Body of pancreas (tissue), 4 donors: ENCODE measurements at regions not wholly inside any gene's neighbourhood (a gene's known extent, or its start where the extent isn't known, plus 50 kb on each side); places are given as distances from the start of the nearest gene placed in this dataset.

ENCODE experiments used
- POLR2A ChIP-seq, 3 donors: fragments of 450-650 bp; IDR thresholded peaks; one replicate each; pipeline ENCODE4 v1.6.1; 2016; ENCODE audit warnings: antibody characterized with exemption in 3 of 3, mild to moderate bottlenecking in 2 of 3
- TF ChIP-seq, protein P1 (sequence below), 7 experiments: fragments of 450-650 bp in 4 of 7; fragments of 200-600 bp in 3 of 7; sonication (generic) in 3 of 7; IDR thresholded peaks; one replicate each; pipeline ENCODE4 v1.5.1; 2016 to 2019; ENCODE audit warnings: antibody characterized with exemption in 7 of 7

DNA sequence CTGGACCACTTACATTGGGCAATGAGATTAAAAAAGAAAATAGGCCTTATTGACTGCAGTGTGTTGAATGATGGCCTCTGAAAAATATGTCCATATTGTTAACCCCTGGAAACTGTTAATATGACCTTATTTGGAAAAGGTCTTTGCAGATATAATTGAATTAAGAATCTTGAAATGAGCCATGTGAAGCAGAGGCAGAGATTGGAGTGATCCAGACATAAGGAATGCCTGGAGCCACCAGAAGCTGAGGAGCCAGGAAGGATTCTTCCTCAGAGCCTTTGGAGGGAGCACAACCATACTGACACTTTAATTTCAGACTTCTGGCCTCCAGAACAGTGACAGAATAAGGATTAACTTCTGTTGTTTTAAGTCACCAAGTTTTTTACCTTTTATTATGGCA is 510.4 kb upstream of the AGTR1 start:
- TF ChIP-seq, protein P1, sequence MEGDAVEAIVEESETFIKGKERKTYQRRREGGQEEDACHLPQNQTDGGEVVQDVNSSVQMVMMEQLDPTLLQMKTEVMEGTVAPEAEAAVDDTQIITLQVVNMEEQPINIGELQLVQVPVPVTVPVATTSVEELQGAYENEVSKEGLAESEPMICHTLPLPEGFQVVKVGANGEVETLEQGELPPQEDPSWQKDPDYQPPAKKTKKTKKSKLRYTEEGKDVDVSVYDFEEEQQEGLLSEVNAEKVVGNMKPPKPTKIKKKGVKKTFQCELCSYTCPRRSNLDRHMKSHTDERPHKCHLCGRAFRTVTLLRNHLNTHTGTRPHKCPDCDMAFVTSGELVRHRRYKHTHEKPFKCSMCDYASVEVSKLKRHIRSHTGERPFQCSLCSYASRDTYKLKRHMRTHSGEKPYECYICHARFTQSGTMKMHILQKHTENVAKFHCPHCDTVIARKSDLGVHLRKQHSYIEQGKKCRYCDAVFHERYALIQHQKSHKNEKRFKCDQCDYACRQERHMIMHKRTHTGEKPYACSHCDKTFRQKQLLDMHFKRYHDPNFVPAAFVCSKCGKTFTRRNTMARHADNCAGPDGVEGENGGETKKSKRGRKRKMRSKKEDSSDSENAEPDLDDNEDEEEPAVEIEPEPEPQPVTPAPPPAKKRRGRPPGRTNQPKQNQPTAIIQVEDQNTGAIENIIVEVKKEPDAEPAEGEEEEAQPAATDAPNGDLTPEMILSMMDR (IDR thresholded peaks at IDR 0.05) = no peak
- TF ChIP-seq POLR2A (IDR thresholded peaks at IDR 0.05) = no peak
